ENCODE measurements at regions not wholly inside any gene's neighbourhood (a gene's known extent, or its start where the extent isn't known, plus 50 kb on each side); places are given as distances from the start of the nearest gene placed in this dataset.

DNA sequence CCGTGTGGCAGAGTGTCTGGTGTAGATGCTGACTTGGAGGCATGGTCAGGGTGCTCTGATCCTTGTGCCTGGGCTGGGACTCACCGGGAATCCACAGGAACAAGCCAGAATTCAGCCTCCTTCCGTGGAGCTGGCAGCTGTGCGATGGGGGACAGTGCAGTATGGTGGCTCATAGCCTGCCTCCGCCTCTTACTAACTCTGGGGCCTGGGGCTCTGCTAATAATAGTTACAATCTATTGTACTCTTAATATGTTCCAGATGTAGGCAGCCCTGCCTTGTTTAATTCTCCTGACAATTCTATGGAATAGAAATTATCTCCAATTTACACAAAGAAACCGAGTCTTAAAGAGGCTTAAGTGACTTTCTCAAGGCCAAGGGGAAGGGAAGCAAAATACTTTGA is 77.6 kb downstream of the PCDH1 start:
- DNase-seq (ENCODE audit: low read depth) = no peak
- TF ChIP-seq, protein P1, sequence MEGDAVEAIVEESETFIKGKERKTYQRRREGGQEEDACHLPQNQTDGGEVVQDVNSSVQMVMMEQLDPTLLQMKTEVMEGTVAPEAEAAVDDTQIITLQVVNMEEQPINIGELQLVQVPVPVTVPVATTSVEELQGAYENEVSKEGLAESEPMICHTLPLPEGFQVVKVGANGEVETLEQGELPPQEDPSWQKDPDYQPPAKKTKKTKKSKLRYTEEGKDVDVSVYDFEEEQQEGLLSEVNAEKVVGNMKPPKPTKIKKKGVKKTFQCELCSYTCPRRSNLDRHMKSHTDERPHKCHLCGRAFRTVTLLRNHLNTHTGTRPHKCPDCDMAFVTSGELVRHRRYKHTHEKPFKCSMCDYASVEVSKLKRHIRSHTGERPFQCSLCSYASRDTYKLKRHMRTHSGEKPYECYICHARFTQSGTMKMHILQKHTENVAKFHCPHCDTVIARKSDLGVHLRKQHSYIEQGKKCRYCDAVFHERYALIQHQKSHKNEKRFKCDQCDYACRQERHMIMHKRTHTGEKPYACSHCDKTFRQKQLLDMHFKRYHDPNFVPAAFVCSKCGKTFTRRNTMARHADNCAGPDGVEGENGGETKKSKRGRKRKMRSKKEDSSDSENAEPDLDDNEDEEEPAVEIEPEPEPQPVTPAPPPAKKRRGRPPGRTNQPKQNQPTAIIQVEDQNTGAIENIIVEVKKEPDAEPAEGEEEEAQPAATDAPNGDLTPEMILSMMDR (IDR thresholded peaks at IDR 0.05; ENCODE audit: low read depth, low read length, missing control alignments) = no peak
- no peak overlapping the region for H3K4me3 ChIP-seq (ENCODE audit: low read depth, low read length)

DNA sequence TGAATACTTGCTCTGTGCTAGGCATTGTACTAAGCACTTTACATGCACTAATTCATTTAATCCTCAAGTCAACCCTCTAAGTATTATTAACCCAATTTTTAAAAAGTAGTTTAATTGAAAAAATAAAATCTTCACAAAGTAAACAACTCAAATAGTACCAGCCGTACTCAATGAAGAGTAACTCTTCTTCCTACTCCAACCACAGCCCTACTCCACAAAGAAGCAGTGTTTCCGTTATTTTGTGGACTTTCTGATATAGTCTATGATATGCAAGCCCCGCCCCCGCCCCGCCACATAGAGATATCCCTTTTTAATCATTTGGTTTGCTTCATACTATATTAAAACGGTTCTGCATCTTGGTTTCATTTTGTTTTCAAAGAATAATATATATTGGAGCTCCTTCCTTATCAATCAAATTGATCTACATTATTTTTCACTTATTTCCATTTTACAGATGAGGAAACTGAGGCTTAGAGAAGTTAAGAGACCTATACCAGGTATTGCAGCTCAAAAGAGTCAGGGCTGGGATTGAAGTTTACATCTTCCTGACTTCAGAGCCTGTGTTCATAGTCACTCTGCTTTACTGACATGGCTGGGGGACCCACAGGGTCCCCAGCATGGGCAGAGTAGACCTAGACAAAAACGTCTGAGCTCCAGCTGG is 78.6 kb downstream of the PCDH1 start:
- no peak overlapping the region for H3K4me3 ChIP-seq (ENCODE audit: low read depth, low read length)
- TF ChIP-seq, protein P1 (IDR thresholded peaks at IDR 0.05; ENCODE audit: low read depth, low read length, missing control alignments) = no peak
- no peak for DNase-seq (ENCODE audit: low read depth)

DNA sequence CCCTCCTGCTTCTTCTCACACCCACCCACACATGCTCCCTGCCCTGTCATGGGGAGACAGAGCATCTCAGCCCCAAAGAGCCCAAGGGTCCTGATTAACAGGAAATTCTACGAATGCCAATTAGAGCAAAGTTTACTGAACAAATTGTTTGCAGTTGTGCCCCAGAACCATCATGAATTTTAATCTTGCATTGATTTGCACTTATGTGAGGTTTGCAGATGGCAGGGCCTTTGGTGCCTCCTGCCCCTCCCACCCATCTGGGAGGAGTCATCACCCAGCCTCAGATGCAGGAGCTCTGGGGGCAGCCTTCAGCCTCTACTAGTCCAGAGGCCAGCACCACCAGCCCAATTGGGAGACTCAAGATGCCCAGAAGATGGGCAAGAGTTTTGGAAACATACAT is 80.8 kb downstream of the PCDH1 start:
- TF ChIP-seq, protein P1 (IDR thresholded peaks at IDR 0.05; ENCODE audit: low read depth, low read length, missing control alignments) = no peak
- DNase-seq (ENCODE audit: low read depth) = no peak
- no peak overlapping the region for H3K4me3 ChIP-seq (ENCODE audit: low read depth, low read length)

DNA sequence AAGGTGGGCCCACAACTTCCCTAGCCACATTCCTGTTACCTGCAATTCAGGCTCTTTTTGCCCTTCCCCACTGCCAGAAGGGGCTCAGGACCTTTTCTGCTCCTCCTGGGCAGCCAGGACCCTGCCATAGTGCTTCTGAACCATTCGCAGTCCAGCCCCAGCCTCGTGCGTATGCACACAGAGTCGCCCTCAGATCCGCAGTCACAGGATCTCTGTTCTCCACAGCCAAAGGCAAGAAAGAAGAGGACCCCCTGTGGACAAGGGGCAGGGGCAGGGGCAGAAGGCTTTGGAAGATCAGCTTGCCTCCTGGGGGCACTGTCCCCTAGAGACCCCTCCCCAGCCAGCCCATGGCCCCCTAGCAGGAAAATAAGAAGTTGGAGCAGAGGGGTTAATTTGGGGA is 82.8 kb downstream of the PCDH1 start:
- TF ChIP-seq, protein P1 (IDR thresholded peaks at IDR 0.05; ENCODE audit: low read depth, low read length, missing control alignments) = no peak
- no peak for DNase-seq (ENCODE audit: low read depth)
- no peak overlapping the region for H3K4me3 ChIP-seq (ENCODE audit: low read depth, low read length)

DNA sequence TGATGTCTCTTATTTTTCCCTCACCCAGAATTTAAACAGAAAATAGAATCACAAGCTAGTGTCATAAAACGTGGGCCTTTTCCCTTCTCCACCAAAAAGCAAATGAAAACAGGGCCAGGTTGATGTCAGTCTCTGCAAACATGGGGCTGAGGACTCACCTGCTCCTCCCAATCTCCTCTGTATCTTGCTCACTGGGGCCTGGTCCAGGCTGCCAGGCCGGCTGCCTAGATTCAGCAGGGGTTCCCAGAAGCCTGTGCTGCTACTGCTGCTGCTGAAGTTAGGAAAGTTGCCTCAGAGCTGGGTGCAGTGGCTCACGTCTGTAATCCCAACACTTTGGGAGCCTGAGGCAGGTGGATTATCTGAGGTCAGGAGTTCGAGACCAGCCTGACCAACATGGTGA is 84.3 kb downstream of the PCDH1 start:
- TF ChIP-seq, protein P1 (IDR thresholded peaks at IDR 0.05; ENCODE audit: low read depth, low read length, missing control alignments) = no peak
- H3K4me3 ChIP-seq (ENCODE audit: low read depth, low read length) = no peak overlapping the region
- no peak for DNase-seq (ENCODE audit: low read depth)

DNA sequence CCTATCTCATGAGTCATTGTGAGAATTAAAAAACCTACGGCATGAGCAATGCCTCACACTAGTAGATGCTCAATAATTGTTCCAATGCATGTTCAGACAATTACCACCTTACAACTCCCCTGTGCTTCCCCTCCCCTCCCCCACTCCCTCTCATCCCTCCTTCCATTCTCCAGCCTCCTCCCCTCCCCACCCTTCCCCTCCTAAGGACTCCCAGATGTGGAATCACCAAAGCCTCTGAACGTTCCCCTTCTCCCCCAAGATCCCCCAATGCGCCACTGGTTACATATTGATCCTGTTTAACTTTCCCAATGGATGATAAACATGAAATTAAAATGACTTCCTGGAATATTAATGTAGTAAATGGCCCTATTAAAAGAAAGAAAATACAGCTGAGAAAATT is 84.8 kb downstream of the PCDH1 start:
- TF ChIP-seq, protein P1 (IDR thresholded peaks at IDR 0.05; ENCODE audit: low read depth, low read length, missing control alignments) = no peak
- no peak overlapping the region for H3K4me3 ChIP-seq (ENCODE audit: low read depth, low read length)
- DNase-seq (ENCODE audit: low read depth) = no peak

DNA sequence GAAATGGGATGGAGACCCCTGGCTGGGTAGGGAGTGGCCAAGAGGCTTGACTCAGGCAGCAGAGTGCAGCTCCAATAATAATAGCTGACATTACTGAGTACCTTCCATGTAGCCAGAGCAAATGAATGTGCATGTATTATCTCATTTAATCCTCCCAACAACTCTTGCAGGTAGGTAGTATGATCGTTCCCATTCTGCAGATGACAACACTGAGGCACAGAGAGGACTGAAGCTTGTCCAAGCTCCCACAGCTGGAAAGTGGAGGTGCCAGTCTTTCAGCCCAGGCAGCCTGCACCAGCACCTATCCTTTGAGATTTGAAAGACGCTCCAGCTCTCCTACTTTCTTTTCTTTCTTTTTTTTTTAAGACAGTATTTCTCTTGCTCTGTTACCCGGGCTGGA is 87.6 kb downstream of the PCDH1 start:
- TF ChIP-seq, protein P1 (IDR thresholded peaks at IDR 0.05; ENCODE audit: low read depth, low read length, missing control alignments) = no peak
- DNase-seq (ENCODE audit: low read depth) = no peak
- H3K4me3 ChIP-seq (ENCODE audit: low read depth, low read length) = no peak overlapping the region
